SK-N-SH treated with all-trans-retinoic acid at 6 μM for 48 hours (cell line): ENCODE measurements at regions not wholly inside any gene's neighbourhood (a gene's known extent, or its start where the extent isn't known, plus 50 kb on each side); places are given as distances from the start of the nearest gene placed in this dataset.
A peak's percentile ranks its signal among the peaks of the same experiment; 100 is the strongest.

ENCODE experiments used
- ATAC-seq: fragments of 200-7000 bp; cut with Tn5 transposase; 3 replicates; pipeline ENCODE4 v1.9.1; 2020; ENCODE audit warnings: mild to moderate bottlenecking, moderate library complexity
- BACH2 ChIP-seq: fragments of 250-450 bp; sonication (Bioruptor Pico); IDR thresholded peaks from 2 replicates; pipeline ENCODE4 v1.9.0; 2021; ENCODE audit warnings: mild to moderate bottlenecking, borderline replicate concordance
- CREB5 ChIP-seq: fragments of 250-450 bp; sonication (Bioruptor Pico); IDR thresholded peaks from 2 replicates; pipeline ENCODE4 v1.5.1; 2020; ENCODE audit warnings: low read depth, mild to moderate bottlenecking, moderate library complexity
- CSDC2 ChIP-seq: fragments of 250-450 bp; sonication (Bioruptor Pico); IDR thresholded peaks from 2 replicates; pipeline ENCODE4 v1.5.0; 2020; ENCODE audit warnings: mild to moderate bottlenecking, moderate library complexity
- CSRNP3 ChIP-seq: fragments of 250-450 bp; sonication (Bioruptor Pico); IDR thresholded peaks from 2 replicates; pipeline ENCODE4 v1.5.1; 2021; ENCODE audit warnings: mild to moderate bottlenecking, moderate library complexity
- ESRRG ChIP-seq: fragments of 250-450 bp; sonication (Bioruptor Pico); IDR thresholded peaks from 2 replicates; pipeline ENCODE4 v1.6.1; 2021; ENCODE audit warnings: mild to moderate bottlenecking
- GLIS3 ChIP-seq: fragments of 250-450 bp; sonication (Bioruptor Pico); IDR thresholded peaks from 2 replicates; pipeline ENCODE4 v1.5.0; 2020; ENCODE audit warnings: mild to moderate bottlenecking, moderate library complexity
- ISL1 ChIP-seq: fragments of 250-450 bp; sonication (Bioruptor Pico); IDR thresholded peaks from 2 replicates; pipeline ENCODE4 v2.1.2; 2022; ENCODE audit warnings: mild to moderate bottlenecking, moderate library complexity
- PATZ1 ChIP-seq: fragments of 250-450 bp; sonication (Bioruptor Pico); IDR thresholded peaks from 2 replicates; pipeline ENCODE4 v1.8.0; 2020; ENCODE audit warnings: mild to moderate bottlenecking, moderate library complexity, borderline replicate concordance
- POU6F1 ChIP-seq: fragments of 250-450 bp; sonication (Bioruptor Pico); IDR thresholded peaks from 2 replicates; pipeline ENCODE4 v1.8.0; 2021; ENCODE audit warnings: low read depth, mild to moderate bottlenecking, moderate library complexity, borderline replicate concordance
- RARB ChIP-seq: fragments of 250-450 bp; sonication (Bioruptor Pico); IDR thresholded peaks from 2 replicates; pipeline ENCODE4 v1.8.0; 2021; ENCODE audit warnings: mild to moderate bottlenecking, moderate library complexity
- SNAI2 ChIP-seq: fragments of 250-450 bp; sonication (Bioruptor Pico); IDR thresholded peaks from 2 replicates; pipeline ENCODE4 v1.5.0; 2020; ENCODE audit warnings: mild to moderate bottlenecking, moderate library complexity
- TCF4 ChIP-seq: fragments of 250-450 bp; sonication (Bioruptor Pico); IDR thresholded peaks from 2 replicates; pipeline ENCODE4 v1.8.0; 2021; ENCODE audit warnings: mild to moderate bottlenecking, moderate library complexity, borderline replicate concordance
- TOX ChIP-seq: fragments of 250-450 bp; sonication (Bioruptor Pico); IDR thresholded peaks from 2 replicates; pipeline ENCODE4 v1.8.0; 2021; ENCODE audit warnings: mild to moderate bottlenecking, moderate library complexity, borderline replicate concordance
- TSHZ2 ChIP-seq: fragments of 250-450 bp; sonication (Bioruptor Pico); IDR thresholded peaks from 2 replicates; pipeline ENCODE4 v1.5.0; 2020; ENCODE audit warnings: mild to moderate bottlenecking, moderate library complexity
- ZC3H10 ChIP-seq: fragments of 250-450 bp; sonication (Bioruptor Pico); IDR thresholded peaks from 2 replicates; pipeline ENCODE4 v1.5.1; 2021; ENCODE audit warnings: mild to moderate bottlenecking, moderate library complexity
- ZFP3 ChIP-seq: fragments of 250-450 bp; sonication (Bioruptor Pico); IDR thresholded peaks from 2 replicates; pipeline ENCODE4 v1.5.0; 2020; ENCODE audit warnings: mild to moderate bottlenecking, moderate library complexity
- ZFP30 ChIP-seq: fragments of 450-650 bp; formaldehyde crosslinking; IDR thresholded peaks from 2 replicates; pipeline ENCODE4 v1.5.0; 2022; ENCODE audit warnings: mild to moderate bottlenecking, moderate library complexity
- ZNF565 ChIP-seq: fragments of 450-650 bp; formaldehyde crosslinking; conservative IDR thresholded peaks from 2 replicates; pipeline ENCODE4 v1.5.0; 2020; ENCODE audit warnings: low read depth, mild to moderate bottlenecking, moderate library complexity

- ATAC-seq = no peak
Observed at GRCh38 chr14:34087571-34087970, 136.7 kb upstream of the EGLN3 start.

GRCh38 chr14:34086223-34086757 is 135.4 kb upstream of the EGLN3 start:
- TF ChIP-seq TOX (no peak), POU6F1 (CRISPR knock-in tag) (no peak), ESRRG (CRISPR knock-in tag) (no peak), TSHZ2 (CRISPR knock-in tag) (no peak), PATZ1 (no peak), TCF4 (CRISPR knock-in tag) (no peak)
- ATAC-seq = no peak

More at GRCh38 chr14:34087571-34087970, 136.7 kb upstream of the EGLN3 start:
- no peak for TF ChIP-seq CSRNP3 (CRISPR knock-in tag)
- TF ChIP-seq, all 23 proteins: peak for 0

- ATAC-seq = no peak
- TF ChIP-seq ZNF565 (CRISPR knock-in tag) (no peak), BACH2 (CRISPR knock-in tag) (no peak), TOX (no peak), POU6F1 (CRISPR knock-in tag) (no peak), SNAI2 (CRISPR knock-in tag) (no peak), CREB5 (CRISPR knock-in tag) (no peak), CSDC2 (CRISPR knock-in tag) (no peak), ZC3H10 (no peak)
Observed at GRCh38 chr14:34085695-34086094, 134.8 kb upstream of the EGLN3 start.

GRCh38 chr14:34081576-34082136 is 130.8 kb upstream of the EGLN3 start:
- TF ChIP-seq RARB (CRISPR knock-in tag) = no peak
- peak; percentile 54 for TF ChIP-seq ISL1 (CRISPR knock-in tag)
- TF ChIP-seq ZFP30 = no peak
- TF ChIP-seq ZFP3 = no peak
- TF ChIP-seq CREB5 (CRISPR knock-in tag) = no peak
- TF ChIP-seq GLIS3 (CRISPR knock-in tag) = no peak
- ATAC-seq = peak; percentile 74
